ENCODE measurements at regions not wholly inside any gene's neighbourhood (a gene's known extent, or its start where the extent isn't known, plus 50 kb on each side); places are given as distances from the start of the nearest gene placed in this dataset.

GRCh38 chr2:2801458-2801857 lies 470.4 kb upstream of the MYT1L start:
- DNase-seq (ENCODE audit: low read depth): no peak
- TF ChIP-seq CTCF (IDR thresholded peaks at IDR 0.05; ENCODE audit: insufficient read depth, low read length): no peak
- no peak overlapping the region for H3K4me3 ChIP-seq (ENCODE audit: low read depth, low read length)

- H3K4me3 ChIP-seq (ENCODE audit: low read depth, low read length): no peak overlapping the region
- TF ChIP-seq CTCF (IDR thresholded peaks at IDR 0.05; ENCODE audit: insufficient read depth, low read length): no peak
- no peak for DNase-seq (ENCODE audit: low read depth)
These were observed 469.6 kb upstream of the MYT1L start for GRCh38 chr2:2800697-2801096.

- TF ChIP-seq CTCF (IDR thresholded peaks at IDR 0.05; ENCODE audit: insufficient read depth, low read length): no peak
- DNase-seq (ENCODE audit: low read depth): no peak
- H3K4me3 ChIP-seq (ENCODE audit: low read depth, low read length): no peak overlapping the region
These were observed 468.9 kb upstream of the MYT1L start for GRCh38 chr2:2800001-2800400.

- no peak for TF ChIP-seq CTCF (IDR thresholded peaks at IDR 0.05; ENCODE audit: insufficient read depth, low read length)
- no peak for DNase-seq (ENCODE audit: low read depth)
- no peak overlapping the region for H3K4me3 ChIP-seq (ENCODE audit: low read depth, low read length)
These were observed 468.1 kb upstream of the MYT1L start for GRCh38 chr2:2799151-2799697.

- TF ChIP-seq CTCF (IDR thresholded peaks at IDR 0.05; ENCODE audit: insufficient read depth, low read length): no peak
- no peak for DNase-seq (ENCODE audit: low read depth)
- no peak overlapping the region for H3K4me3 ChIP-seq (ENCODE audit: low read depth, low read length)
These were observed 467.3 kb upstream of the MYT1L start for GRCh38 chr2:2798337-2798736.

GRCh38 chr2:2797797-2798196 lies 466.7 kb upstream of the MYT1L start:
- no peak for TF ChIP-seq CTCF (IDR thresholded peaks at IDR 0.05; ENCODE audit: insufficient read depth, low read length)
- no peak for DNase-seq (ENCODE audit: low read depth)
- H3K4me3 ChIP-seq (ENCODE audit: low read depth, low read length): no peak overlapping the region

GRCh38 chr2:2796207-2796606 lies 465.1 kb upstream of the MYT1L start:
- DNase-seq (ENCODE audit: low read depth): no peak
- H3K4me3 ChIP-seq (ENCODE audit: low read depth, low read length): no peak overlapping the region
- no peak for TF ChIP-seq CTCF (IDR thresholded peaks at IDR 0.05; ENCODE audit: insufficient read depth, low read length)

Measured in fibroblast of the aortic adventitia (primary cell).